ENCODE measurements at regions not wholly inside any gene's neighbourhood (a gene's known extent, or its start where the extent isn't known, plus 50 kb on each side); places are given as distances from the start of the nearest gene placed in this dataset.

GRCh38 chr20:40634891-40635290 lies 54.1 kb downstream of the MAFB start:
- Histone ChIP-seq H2AFZ (ENCODE audit: low read length) (no peak overlapping the region), H3K9me2 (replicated peaks; ENCODE audit: low read depth, low read length) (no peaks in the 10 kb centered on the region), H3K9ac (ENCODE audit: low read depth, low read length, poor library complexity, severe bottlenecking) (no peak overlapping the region), H4K20me1 (ENCODE audit: insufficient read depth, low read length, poor library complexity, severe bottlenecking) (no peaks in the 10 kb centered on the region), H3F3A (ENCODE audit: low read depth) (no peaks in the 10 kb centered on the region), H3K4me1 (ENCODE audit: insufficient read depth, low read length, poor library complexity, severe bottlenecking) (no peaks in the 10 kb centered on the region), H3K27me3 (ENCODE audit: insufficient read depth, low read length, poor library complexity, severe bottlenecking) (no peaks in the 10 kb centered on the region), H3K36me3 (ENCODE audit: insufficient read depth, low read length) (no peaks in the 10 kb centered on the region), H3K79me2 (ENCODE audit: insufficient read depth, low read length) (no peaks in the 10 kb centered on the region), H3K9me3 (ENCODE audit: insufficient read depth, low read depth, low read length) (no peaks in the 10 kb centered on the region), H3K4me3 (ENCODE audit: low read length, poor library complexity, severe bottlenecking) (no peak overlapping the region), H3K4me2 (ENCODE audit: low read depth, low read length, poor library complexity, severe bottlenecking) (no peak overlapping the region)
- TF ChIP-seq CTCF (conservative IDR thresholded peaks at IDR 0.05; ENCODE audit: low read length) (no peak), EZH2phosphoT487 (IDR thresholded peaks at IDR 0.05; ENCODE audit: borderline replicate concordance) (no peak)

DNA sequence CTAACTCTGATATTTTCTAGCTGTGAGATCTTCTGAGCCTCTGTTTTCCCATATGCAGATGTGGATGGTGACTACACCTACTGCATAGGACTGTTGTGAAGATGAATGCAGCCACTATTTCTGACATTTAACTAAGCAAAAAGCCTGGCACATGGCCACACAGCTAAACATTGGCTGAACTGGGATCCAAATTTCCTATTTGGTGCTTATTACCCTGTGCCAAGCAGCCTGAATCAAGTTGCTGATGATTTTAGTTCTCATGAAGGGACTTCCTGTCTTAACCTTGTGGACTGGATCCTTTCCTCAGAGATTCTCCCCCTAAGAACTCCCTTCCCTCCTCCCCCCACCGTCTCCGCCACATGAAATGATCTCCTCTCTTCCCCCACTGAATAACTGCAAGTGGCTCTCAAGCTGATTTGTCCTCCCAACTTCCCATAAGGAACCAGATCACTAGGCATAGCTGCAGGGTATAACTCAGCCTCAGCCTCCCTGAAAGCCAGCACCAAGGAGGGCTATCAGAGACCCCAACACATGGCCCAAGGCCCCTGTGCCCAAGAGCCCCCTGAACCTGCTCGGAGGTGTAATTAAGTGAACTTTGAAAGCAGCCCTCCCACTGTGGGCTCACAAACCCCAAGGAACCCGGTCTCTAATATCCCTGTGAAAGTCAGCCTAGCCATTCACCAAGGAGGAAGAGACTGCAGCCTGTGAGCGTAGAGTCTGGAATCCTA lies 55.7 kb downstream of the MAFB start:
- no peak overlapping the region for H3K9ac ChIP-seq (ENCODE audit: low read depth, low read length, poor library complexity, severe bottlenecking)
- H4K20me1 ChIP-seq (ENCODE audit: insufficient read depth, low read length, poor library complexity, severe bottlenecking): no peaks in the 10 kb centered on the region
- H3K4me1 ChIP-seq (ENCODE audit: insufficient read depth, low read length, poor library complexity, severe bottlenecking): no peaks in the 10 kb centered on the region
- no peaks in the 10 kb centered on the region for H3F3A ChIP-seq (ENCODE audit: low read depth)
- TF ChIP-seq EZH2phosphoT487 (IDR thresholded peaks at IDR 0.05; ENCODE audit: borderline replicate concordance) (no peak), CTCF (conservative IDR thresholded peaks at IDR 0.05; ENCODE audit: low read length) (no peak)
- H3K4me2 ChIP-seq (ENCODE audit: low read depth, low read length, poor library complexity, severe bottlenecking): no peak overlapping the region
- H3K27me3 ChIP-seq (ENCODE audit: insufficient read depth, low read length, poor library complexity, severe bottlenecking): no peaks in the 10 kb centered on the region
- no peaks in the 10 kb centered on the region for H3K79me2 ChIP-seq (ENCODE audit: insufficient read depth, low read length)
- H3K9me2 ChIP-seq (replicated peaks; ENCODE audit: low read depth, low read length): no peaks in the 10 kb centered on the region
- H2AFZ ChIP-seq (ENCODE audit: low read length): no peak overlapping the region
- H3K4me3 ChIP-seq (ENCODE audit: low read length, poor library complexity, severe bottlenecking): no peak overlapping the region
- H3K9me3 ChIP-seq (ENCODE audit: insufficient read depth, low read depth, low read length): no peaks in the 10 kb centered on the region
- H3K36me3 ChIP-seq (ENCODE audit: insufficient read depth, low read length): no peaks in the 10 kb centered on the region

DNA sequence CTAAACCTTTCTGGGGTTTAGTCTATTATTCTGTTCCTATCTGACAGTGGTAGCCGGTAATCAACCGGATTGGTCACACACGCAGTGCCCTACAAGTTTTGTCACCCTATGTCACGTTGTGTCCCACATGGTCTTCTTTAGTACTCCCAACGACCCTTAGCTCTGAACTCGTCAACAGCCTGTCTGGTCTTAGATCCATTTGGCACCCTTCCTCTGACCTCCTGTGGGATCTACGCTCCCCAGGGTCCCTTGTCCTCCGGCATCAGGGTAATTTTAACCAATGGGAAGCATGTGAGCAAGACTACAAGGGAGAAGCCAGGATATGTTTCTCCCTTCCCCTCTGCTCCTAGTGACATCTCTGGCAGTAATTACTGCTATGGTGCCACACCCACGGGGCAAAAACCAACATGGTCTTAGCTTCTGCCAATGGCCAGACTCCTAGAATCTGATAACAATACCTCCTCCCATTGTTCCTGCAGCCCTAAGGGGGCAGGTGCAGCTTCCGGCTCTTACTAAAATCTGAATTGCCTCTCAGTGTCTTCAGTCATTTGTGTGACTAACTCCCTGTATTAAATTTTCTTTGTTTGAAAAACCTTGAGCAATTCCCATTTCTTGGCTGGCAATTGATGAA lies 56.6 kb downstream of the MAFB start:
- no peaks in the 10 kb centered on the region for H3K36me3 ChIP-seq (ENCODE audit: insufficient read depth, low read length)
- no peaks in the 10 kb centered on the region for H3K9me2 ChIP-seq (replicated peaks; ENCODE audit: low read depth, low read length)
- H3K9me3 ChIP-seq (ENCODE audit: insufficient read depth, low read depth, low read length): no peaks in the 10 kb centered on the region
- H2AFZ ChIP-seq (ENCODE audit: low read length): no peak overlapping the region
- H3K4me3 ChIP-seq (ENCODE audit: low read length, poor library complexity, severe bottlenecking): no peak overlapping the region
- no peak overlapping the region for H3K9ac ChIP-seq (ENCODE audit: low read depth, low read length, poor library complexity, severe bottlenecking)
- H3F3A ChIP-seq (ENCODE audit: low read depth): no peaks in the 10 kb centered on the region
- H4K20me1 ChIP-seq (ENCODE audit: insufficient read depth, low read length, poor library complexity, severe bottlenecking): no peaks in the 10 kb centered on the region
- H3K79me2 ChIP-seq (ENCODE audit: insufficient read depth, low read length): no peaks in the 10 kb centered on the region
- TF ChIP-seq CTCF (conservative IDR thresholded peaks at IDR 0.05; ENCODE audit: low read length) (no peak), EZH2phosphoT487 (IDR thresholded peaks at IDR 0.05; ENCODE audit: borderline replicate concordance) (no peak)
- H3K4me2 ChIP-seq (ENCODE audit: low read depth, low read length, poor library complexity, severe bottlenecking): no peak overlapping the region
- no peaks in the 10 kb centered on the region for H3K4me1 ChIP-seq (ENCODE audit: insufficient read depth, low read length, poor library complexity, severe bottlenecking)
- H3K27me3 ChIP-seq (ENCODE audit: insufficient read depth, low read length, poor library complexity, severe bottlenecking): no peaks in the 10 kb centered on the region
